ENCODE measurements at regions not wholly inside any gene's neighbourhood (a gene's known extent, or its start where the extent isn't known, plus 50 kb on each side); places are given as distances from the start of the nearest gene placed in this dataset.
"Not testable (repeated sequence)": the region's sequence is repeated elsewhere in the genome, so short reads cannot be mapped to it uniquely, and the experiment has no call there.

GRCh38 chr4:159966746-159967145 is 863.9 kb downstream of the RAPGEF2 start:
- DNase-seq: no peak

- DNase-seq: not testable (repeated sequence)
Observed at GRCh38 chr4:159976871-159977482, 874.1 kb downstream of the RAPGEF2 start.

- no peak for DNase-seq
Observed at GRCh38 chr4:159977907-159978617, 875.2 kb downstream of the RAPGEF2 start.

- DNase-seq: no peak
Observed at GRCh38 chr4:159979351-159979750, 876.5 kb downstream of the RAPGEF2 start.

- DNase-seq: no peak
Observed at GRCh38 chr4:159979953-159980352, 877.1 kb downstream of the RAPGEF2 start.

- DNase-seq: no peak
Observed at GRCh38 chr4:159980826-159981468, 878.1 kb downstream of the RAPGEF2 start.

- no peak for DNase-seq
Observed at GRCh38 chr4:159981469-159981856, 878.6 kb downstream of the RAPGEF2 start.

- no peak for DNase-seq
Observed at GRCh38 chr4:159983082-159983481, 880.2 kb downstream of the RAPGEF2 start.

GRCh38 chr4:160009656-160010493 is 907.0 kb downstream of the RAPGEF2 start:
- no peak for DNase-seq

GRCh38 chr4:160019936-160020335 is 917.1 kb downstream of the RAPGEF2 start:
- no peak for DNase-seq

- DNase-seq: no peak
Observed at GRCh38 chr4:160020804-160021203, 917.9 kb downstream of the RAPGEF2 start.

GRCh38 chr4:160021870-160022269 is 919.0 kb downstream of the RAPGEF2 start:
- no peak for DNase-seq

GRCh38 chr4:160026721-160027120 is 923.8 kb downstream of the RAPGEF2 start:
- no peak for DNase-seq

- no peak for DNase-seq
Observed at GRCh38 chr4:160034501-160034900, 931.6 kb downstream of the RAPGEF2 start.

- DNase-seq: no peak
Observed at GRCh38 chr4:160038615-160039014, 935.7 kb downstream of the RAPGEF2 start.

- no peak for DNase-seq
Observed at GRCh38 chr4:160044693-160045092, 941.8 kb downstream of the RAPGEF2 start.

- no peak for DNase-seq
Observed at GRCh38 chr4:160082432-160083207, 979.7 kb downstream of the RAPGEF2 start.

- DNase-seq: no peak
Observed at GRCh38 chr4:160091631-160092030, 988.8 kb downstream of the RAPGEF2 start.

GRCh38 chr4:160100316-160100715 is 997.4 kb downstream of the RAPGEF2 start:
- DNase-seq: no peak

- no peak for DNase-seq
Observed at GRCh38 chr4:160110891-160111290, 1008.0 kb downstream of the RAPGEF2 start.

- DNase-seq: no peak
Observed at GRCh38 chr4:160117686-160118085, 1014.8 kb downstream of the RAPGEF2 start.

- DNase-seq: not testable (repeated sequence)
Observed at GRCh38 chr4:160125576-160126287, 1022.9 kb downstream of the RAPGEF2 start.
